H9 (cell line): ENCODE measurements at regions not wholly inside any gene's neighbourhood (a gene's known extent, or its start where the extent isn't known, plus 50 kb on each side); places are given as distances from the start of the nearest gene placed in this dataset.

Experiments
- DNase-seq: peaks from one replicate; pipeline ENCODE4 v3.0.0-alpha.2; 2017
- H2AFZ ChIP-seq: one replicate; pipeline ENCODE4 v1.6.1; 2013; ENCODE audit warnings: mild to moderate bottlenecking, low read length, control low read depth, moderate library complexity
- H2AK5ac ChIP-seq: 2 replicates; pipeline ENCODE4 v1.6.1; 2013; ENCODE audit warnings: low read length, control low read depth, mixed read lengths; ENCODE audit not compliant: insufficient read length
- H2BK120ac ChIP-seq: one replicate; pipeline ENCODE4 v1.6.1; 2013; ENCODE audit warnings: low read depth, mild to moderate bottlenecking, low read length, control low read depth, inconsistent platforms; ENCODE audit not compliant: poor library complexity, severe bottlenecking
- H2BK12ac ChIP-seq: 2 replicates; pipeline ENCODE4 v1.6.1; 2013; ENCODE audit warnings: low read length, control low read depth, mixed read lengths, low read depth; ENCODE audit not compliant: insufficient read length
- H2BK15ac ChIP-seq: 2 replicates; pipeline ENCODE4 v1.6.1; 2013; ENCODE audit warnings: low read depth, low read length, control low read depth
- H2BK20ac ChIP-seq: one replicate; pipeline ENCODE4 v1.6.1; 2013; ENCODE audit warnings: low read depth, mild to moderate bottlenecking, low read length, control low read depth, inconsistent platforms; ENCODE audit not compliant: poor library complexity, severe bottlenecking
- H2BK5ac ChIP-seq: 2 replicates; pipeline ENCODE4 v1.6.1; 2013; ENCODE audit warnings: low read length, control low read depth, mixed read lengths; ENCODE audit not compliant: insufficient read length
- H3K14ac ChIP-seq: 2 replicates; pipeline ENCODE4 v1.6.1; 2013; ENCODE audit warnings: low read length, control low read depth; ENCODE audit not compliant: insufficient read depth
- H3K18ac ChIP-seq: 2 replicates; pipeline ENCODE4 v1.6.1; 2013; ENCODE audit warnings: low read depth, mild to moderate bottlenecking, mixed read lengths, low read length, control low read depth; ENCODE audit not compliant: insufficient read length
- H3K23ac ChIP-seq: 2 replicates; pipeline ENCODE4 v1.6.1; 2013; ENCODE audit warnings: low read length, control low read depth, mixed read lengths, low read depth; ENCODE audit not compliant: insufficient read length
- H3K23me2 ChIP-seq: 2 replicates; pipeline ENCODE4 v1.6.1; 2013; ENCODE audit warnings: low read depth, mild to moderate bottlenecking, mixed read lengths, low read length, control low read depth; ENCODE audit not compliant: insufficient read length, poor library complexity, severe bottlenecking
- H3K27ac ChIP-seq: 2 replicates; pipeline ENCODE4 v1.5.1; 2013; ENCODE audit warnings: low read length, control low read depth, mixed read lengths, low read depth; ENCODE audit not compliant: insufficient read length
- H3K27me3 ChIP-seq: 2 replicates; pipeline ENCODE4 v1.6.1; 2013; ENCODE audit warnings: low read length, control low read depth, inconsistent platforms; ENCODE audit not compliant: insufficient read depth
- H3K4ac ChIP-seq: 2 replicates; pipeline ENCODE4 v1.6.1; 2013; ENCODE audit warnings: low read depth, mild to moderate bottlenecking, control low read depth, inconsistent platforms, low read length, moderate library complexity
- H3K4me1 ChIP-seq: 2 replicates; pipeline ENCODE4 v1.6.1; 2013; ENCODE audit warnings: low read length, control low read depth, inconsistent platforms; ENCODE audit not compliant: insufficient read depth
- H3K4me2 ChIP-seq: 2 replicates; pipeline ENCODE4 v1.6.1; 2013; ENCODE audit warnings: low read length, control low read depth, mixed read lengths; ENCODE audit not compliant: insufficient read length, insufficient read depth
- H3K56ac ChIP-seq: 2 replicates; pipeline ENCODE4 v1.6.1; 2013; ENCODE audit warnings: low read depth, mild to moderate bottlenecking, mixed read lengths, low read length, control low read depth; ENCODE audit not compliant: insufficient read length
- H3K79me1 ChIP-seq: 2 replicates; pipeline ENCODE4 v1.6.1; 2013; ENCODE audit warnings: low read depth, mild to moderate bottlenecking, moderate library complexity, low read length, control low read depth, inconsistent platforms; ENCODE audit not compliant: insufficient read depth, poor library complexity, severe bottlenecking
- H3K79me2 ChIP-seq: 2 replicates; pipeline ENCODE4 v1.6.1; 2013; ENCODE audit warnings: low read length, control low read depth, inconsistent platforms; ENCODE audit not compliant: insufficient read depth
- H3K9ac ChIP-seq: 2 replicates; pipeline ENCODE4 v1.6.1; 2013; ENCODE audit warnings: low read length, control low read depth, mixed read lengths; ENCODE audit not compliant: insufficient read length; ENCODE audit errors: extremely low read depth
- H3K9me3 ChIP-seq: one replicate; pipeline ENCODE4 v1.6.1; 2013; ENCODE audit warnings: low read depth, low read length, inconsistent platforms; ENCODE audit not compliant: control insufficient read depth
- H3T11ph ChIP-seq: one replicate; pipeline ENCODE4 v1.6.1; 2013; ENCODE audit warnings: mild to moderate bottlenecking, low read length, control low read depth, inconsistent platforms
- H4K20me1 ChIP-seq: one replicate; pipeline ENCODE4 v1.6.1; 2013; ENCODE audit not compliant: control insufficient read depth, insufficient read length, insufficient read depth
- H4K5ac ChIP-seq: 2 replicates; pipeline ENCODE4 v1.6.1; 2013; ENCODE audit warnings: low read depth, mild to moderate bottlenecking, mixed read lengths, low read length, control low read depth; ENCODE audit not compliant: insufficient read length
- H4K8ac ChIP-seq: replicated peaks from 2 replicates; pipeline ENCODE4 v1.6.1; 2013; ENCODE audit warnings: low read length, control low read depth, mixed read lengths, low read depth; ENCODE audit not compliant: insufficient read length
- H4K91ac ChIP-seq: 2 replicates; pipeline ENCODE4 v1.6.1; 2013; ENCODE audit warnings: low read depth, mild to moderate bottlenecking, moderate library complexity, mixed read lengths, low read length, control low read depth; ENCODE audit not compliant: insufficient read length
- H3K27ac Mint-ChIP-seq, 3 experiments: 2 replicates in 2 of 3; 3 replicates in 1 of 3; pipeline ENCODE4 v1.8.0; 2020 to 2021; ENCODE audit warnings: mixed read lengths in 3 of 3, mild to moderate bottlenecking in 1 of 3, moderate library complexity in 1 of 3
- H3K27me3 Mint-ChIP-seq: 2 replicates; pipeline ENCODE4 v1.8.0; 2021; ENCODE audit warnings: low read depth, mild to moderate bottlenecking, moderate library complexity, mixed read lengths
- H3K36me3 Mint-ChIP-seq, 3 experiments: 2 replicates in 2 of 3; 3 replicates in 1 of 3; pipeline ENCODE4 v1.8.0; 2020 to 2021; ENCODE audit warnings: low read depth in 3 of 3, mixed read lengths in 3 of 3; ENCODE audit not compliant: insufficient read depth in 1 of 3
- H3K4me1 Mint-ChIP-seq, 2 experiments: 2 replicates each; pipeline ENCODE4 v1.8.0; 2020; ENCODE audit warnings: mixed read lengths in 2 of 2
- H3K4me3 Mint-ChIP-seq, 2 experiments: 2 replicates in 1 of 2; 3 replicates in 1 of 2; pipeline ENCODE4 v1.8.0; 2020 to 2021; ENCODE audit warnings: mild to moderate bottlenecking in 2 of 2, mixed read lengths in 2 of 2, moderate library complexity in 1 of 2
- H3K9me3 Mint-ChIP-seq, 2 experiments: 2 replicates in 1 of 2; 3 replicates in 1 of 2; pipeline ENCODE4 v1.8.0; 2020; ENCODE audit warnings: mild to moderate bottlenecking in 2 of 2, mixed read lengths in 2 of 2, moderate library complexity in 1 of 2
- CTCF ChIP-seq: fragments of 200-600 bp; sonication (generic); conservative IDR thresholded peaks from 3 replicates; pipeline ENCODE4 v1.8.0; 2021; ENCODE audit warnings: antibody characterized with exemption, mild to moderate bottlenecking
- WGBS: extraction: QIAGEN DNeasy Blood & Tissue Kit; methylation state at CpG from one replicate; pipeline ENCODE4 v1.1.7; 2013; ENCODE audit warnings: missing lambda C conversion rate, low lambda C conversion rate, mixed read lengths; ENCODE audit not compliant: insufficient read length; ENCODE audit errors: extremely low coverage; 5-methylcytosine and 5-hydroxymethylcytosine counted together

GRCh38 chr4:10753336-10753735 lies 68.8 kb upstream of the CLNK start:
- Mint-ChIP-seq H3K4me3 (no peak overlapping the region; a peak in 1 of 5 replicates), H3K9me3 (no peaks in the 10 kb centered on the region), H3K27ac (no peak overlapping the region), H3K27me3 (no peaks in the 10 kb centered on the region), H3K4me1 (0 out of 4 replicates have a peak, but pooled peaks cover 0 to 2% of the 10 kb centered on the region in 2 experiments), H3K36me3 (no peaks in the 10 kb centered on the region)
- H3K27ac ChIP-seq = no peak overlapping the region
- no peak overlapping the region for H3K14ac ChIP-seq
- no peaks in the 10 kb centered on the region for H3K9me3 ChIP-seq
- TF ChIP-seq CTCF = no peak
- no peak overlapping the region for H2BK12ac ChIP-seq
- no peaks in the 10 kb centered on the region for H3K79me2 ChIP-seq
- no peaks in the 10 kb centered on the region for H4K20me1 ChIP-seq
- H2AK5ac ChIP-seq = no peak overlapping the region
- H3K18ac ChIP-seq = no peak overlapping the region
- no peak overlapping the region for H2BK20ac ChIP-seq
- no peak overlapping the region for H4K91ac ChIP-seq
- no peaks in the 10 kb centered on the region for H3K4me1 ChIP-seq
- no CpG with 5 or more reads among the region's 5 CpGs for WGBS
- no peak overlapping the region for H2BK120ac ChIP-seq
- no peak overlapping the region for H2BK15ac ChIP-seq
- H3K56ac ChIP-seq = no peak overlapping the region
- H4K8ac ChIP-seq = no peak overlapping the region
- DNase-seq = no peak
- H3K4me2 ChIP-seq = no peak overlapping the region
- no peak overlapping the region for H2AFZ ChIP-seq
- no peak overlapping the region for H3K9ac ChIP-seq
- H2BK5ac ChIP-seq = no peak overlapping the region
- H3K4ac ChIP-seq = no peak overlapping the region
- no peaks in the 10 kb centered on the region for H3K23me2 ChIP-seq
- no peak overlapping the region for H4K5ac ChIP-seq
- H3K27me3 ChIP-seq = no peaks in the 10 kb centered on the region
- no peak overlapping the region for H3K23ac ChIP-seq
- H3T11ph ChIP-seq = no peak overlapping the region
- no peaks in the 10 kb centered on the region for H3K79me1 ChIP-seq
